Fibroblast of lung (primary cell): ENCODE measurements at regions not wholly inside any gene's neighbourhood (a gene's known extent, or its start where the extent isn't known, plus 50 kb on each side); places are given as distances from the start of the nearest gene placed in this dataset.
"Not testable (repeated sequence)": the region's sequence is repeated elsewhere in the genome, so short reads cannot be mapped to it uniquely, and the experiment has no call there.

Experiments used
- DNase-seq, 2 donors: peaks; one replicate each; pipeline versions ENCODE4 v3.0.0 to v3.0.0-alpha.2; 2010; ENCODE audit warnings: low read depth in 2 of 2
- H2AFZ ChIP-seq: 2 replicates; pipeline ENCODE4 v1.5.1; 2012; ENCODE audit warnings: low read length, control low read depth, inconsistent platforms
- H3K27ac ChIP-seq: 2 replicates; pipeline ENCODE4 v1.5.1; 2011; ENCODE audit warnings: low read length, control low read depth; ENCODE audit not compliant: insufficient read depth
- H3K27me3 ChIP-seq: 2 replicates; pipeline ENCODE4 v1.5.1; 2011; ENCODE audit warnings: mild to moderate bottlenecking, low read length; ENCODE audit not compliant: control insufficient read depth, insufficient read depth
- H3K36me3 ChIP-seq: 2 replicates; pipeline ENCODE4 v1.5.1; 2011; ENCODE audit warnings: low read length; ENCODE audit not compliant: control insufficient read depth, insufficient read depth
- H3K4me1 ChIP-seq: 2 replicates; pipeline ENCODE4 v1.5.1; 2011; ENCODE audit warnings: low read length; ENCODE audit not compliant: control insufficient read depth, insufficient read depth; ENCODE audit errors: extremely low read depth
- H3K4me2 ChIP-seq: 2 replicates; pipeline ENCODE4 v1.5.1; 2011; ENCODE audit warnings: low read length, control low read depth; ENCODE audit not compliant: insufficient read depth; ENCODE audit errors: extremely low read depth
- H3K4me3 ChIP-seq, 4 experiments: fragments of 200-600 bp in 1 of 4; sonication (generic) in 1 of 4; replicated peaks in 1 of 4; 2 replicates each; pipeline ENCODE4 v1.5.1; 2011 to 2016; ENCODE audit warnings: low read length in 4 of 4, low read depth in 3 of 4, mild to moderate bottlenecking in 3 of 4, control low read depth in 2 of 4, inconsistent platforms in 1 of 4, mixed read lengths in 1 of 4; ENCODE audit not compliant: insufficient read depth in 1 of 4; ENCODE audit errors: control extremely low read depth in 1 of 4
- H3K79me2 ChIP-seq: 2 replicates; pipeline ENCODE4 v1.5.1; 2012; ENCODE audit warnings: mild to moderate bottlenecking, low read length, inconsistent platforms; ENCODE audit not compliant: control insufficient read depth, insufficient read depth
- H3K9ac ChIP-seq: 2 replicates; pipeline ENCODE4 v1.5.1; 2011; ENCODE audit warnings: mild to moderate bottlenecking, low read length, control low read depth; ENCODE audit not compliant: insufficient read depth
- H3K9me3 ChIP-seq: 2 replicates; pipeline ENCODE4 v1.5.1; 2012; ENCODE audit warnings: low read depth, low read length; ENCODE audit not compliant: control insufficient read depth, insufficient read depth
- H4K20me1 ChIP-seq: 2 replicates; pipeline ENCODE4 v1.5.1; 2011; ENCODE audit warnings: low read length; ENCODE audit not compliant: control insufficient read depth, insufficient read depth; ENCODE audit errors: extremely low read depth
- CTCF ChIP-seq, 2 donors: IDR thresholded peaks in 1 of 2; conservative IDR thresholded peaks in 1 of 2; 1 replicate in 1 of 2; 2 replicates in 1 of 2; pipeline ENCODE4 v1.5.1; 2011 to 2012; ENCODE audit warnings: low read length in 2 of 2, control low read depth in 1 of 2, inconsistent platforms in 1 of 2, low read depth in 1 of 2, mild to moderate bottlenecking in 1 of 2
- EZH2 ChIP-seq: IDR thresholded peaks from 2 replicates; pipeline ENCODE4 v1.5.1; 2012; ENCODE audit warnings: low read length, control low read depth, mild to moderate bottlenecking; ENCODE audit errors: missing control alignments

GRCh38 chr2:35447215-35447614 is 908.4 kb upstream of the CRIM1 start:
- no peak overlapping the region for H3K27ac ChIP-seq
- no peak overlapping the region for H3K9ac ChIP-seq
- H3K4me1 ChIP-seq = no peaks in the 10 kb centered on the region
- no peaks in the 10 kb centered on the region for H3K36me3 ChIP-seq
- H3K9me3 ChIP-seq = no peaks in the 10 kb centered on the region
- H2AFZ ChIP-seq = no peak overlapping the region
- H3K4me2 ChIP-seq = no peak overlapping the region
- H3K79me2 ChIP-seq = no peaks in the 10 kb centered on the region
- TF ChIP-seq CTCF (conservative IDR thresholded peaks at IDR 0.05 in 1 of 2, IDR thresholded peaks at IDR 0.05 in 1 of 2; ENCODE audit: low read depth in 1 of 2, low read length in 2 of 2) (no peak), EZH2 (no peak)
- no peaks in the 10 kb centered on the region for H3K27me3 ChIP-seq
- no peak overlapping the region for H3K4me3 ChIP-seq
- H4K20me1 ChIP-seq = no peaks in the 10 kb centered on the region
- DNase-seq = no peak

- H3K4me1 ChIP-seq = no peaks in the 10 kb centered on the region
- no peaks in the 10 kb centered on the region for H4K20me1 ChIP-seq
- H3K36me3 ChIP-seq = no peaks in the 10 kb centered on the region
- H3K9ac ChIP-seq = no peak overlapping the region
- H2AFZ ChIP-seq = no peak overlapping the region
- no peaks in the 10 kb centered on the region for H3K9me3 ChIP-seq
- no peak overlapping the region for H3K4me3 ChIP-seq
- no peaks in the 10 kb centered on the region for H3K27me3 ChIP-seq
- no peak for TF ChIP-seq CTCF (conservative IDR thresholded peaks at IDR 0.05 in 1 of 2, IDR thresholded peaks at IDR 0.05 in 1 of 2; ENCODE audit: low read depth in 1 of 2, low read length in 2 of 2)
- no peak for TF ChIP-seq EZH2
- no peaks in the 10 kb centered on the region for H3K79me2 ChIP-seq
- DNase-seq = no peak
- no peak overlapping the region for H3K27ac ChIP-seq
- H3K4me2 ChIP-seq = no peak overlapping the region
Observed at GRCh38 chr2:35443087-35443486, 912.5 kb upstream of the CRIM1 start.

GRCh38 chr2:35441575-35441974 is 914.0 kb upstream of the CRIM1 start:
- H3K27me3 ChIP-seq, DNase-seq, H3K36me3 ChIP-seq: not testable (repeated sequence)

GRCh38 chr2:35440308-35440707 is 915.3 kb upstream of the CRIM1 start:
- H3K36me3 ChIP-seq, H3K4me1 ChIP-seq, H3K4me2 ChIP-seq, H3K27me3 ChIP-seq, DNase-seq, H3K27ac ChIP-seq, H3K9me3 ChIP-seq, H4K20me1 ChIP-seq, H2AFZ ChIP-seq, H3K4me3 ChIP-seq, H3K9ac ChIP-seq, H3K79me2 ChIP-seq: not testable (repeated sequence)

More at GRCh38 chr2:35441575-35441974, 914.0 kb upstream of the CRIM1 start:
- not testable (repeated sequence) for H2AFZ ChIP-seq, H3K4me3 ChIP-seq, H3K9me3 ChIP-seq, H3K4me1 ChIP-seq, H3K9ac ChIP-seq, H3K4me2 ChIP-seq, H3K27ac ChIP-seq, H3K79me2 ChIP-seq, H4K20me1 ChIP-seq

- H3K36me3 ChIP-seq, H4K20me1 ChIP-seq, H3K27ac ChIP-seq, H3K4me2 ChIP-seq, H3K79me2 ChIP-seq, DNase-seq, H3K4me1 ChIP-seq, H3K4me3 ChIP-seq, H3K9me3 ChIP-seq, H3K27me3 ChIP-seq, H3K9ac ChIP-seq, H2AFZ ChIP-seq: not testable (repeated sequence)
Observed at GRCh38 chr2:35436893-35437292, 918.7 kb upstream of the CRIM1 start.
